ENCODE measurements at regions not wholly inside any gene's neighbourhood (a gene's known extent, or its start where the extent isn't known, plus 50 kb on each side); places are given as distances from the start of the nearest gene placed in this dataset.

DNA sequence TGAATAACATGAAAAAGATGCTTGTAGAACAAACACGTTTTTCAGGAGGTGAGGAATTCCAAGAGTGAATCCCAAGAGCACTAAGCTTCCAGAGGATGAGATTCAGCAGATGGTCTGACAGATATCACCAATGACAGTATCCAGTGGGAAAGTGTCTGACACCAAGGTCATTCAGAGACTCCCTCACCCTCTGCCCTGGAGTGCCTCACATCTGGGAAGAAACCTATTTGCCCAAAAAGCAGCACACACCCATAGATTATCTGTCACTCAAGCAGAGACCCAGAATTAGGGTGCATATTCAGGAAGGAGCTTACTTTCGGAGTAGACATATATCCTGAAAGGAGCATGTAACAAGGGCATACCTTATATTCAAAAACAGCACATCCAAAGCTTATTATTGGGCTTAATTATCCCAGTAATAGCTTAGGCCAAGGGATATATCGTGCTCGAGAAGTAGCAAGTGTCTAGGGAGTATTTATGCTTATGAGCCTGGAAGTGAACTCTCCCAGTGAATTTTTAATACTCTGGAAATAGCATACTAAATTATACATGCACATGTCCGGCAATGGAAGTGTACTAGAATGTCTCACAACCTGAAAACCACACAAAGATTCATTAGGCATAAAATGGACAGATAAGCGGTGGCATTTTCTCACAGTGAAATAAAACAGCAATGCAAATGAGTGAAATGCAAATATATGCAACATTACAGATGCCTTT, 998.1 kb upstream of the TMEM132C start:
- TF ChIP-seq, protein P1, sequence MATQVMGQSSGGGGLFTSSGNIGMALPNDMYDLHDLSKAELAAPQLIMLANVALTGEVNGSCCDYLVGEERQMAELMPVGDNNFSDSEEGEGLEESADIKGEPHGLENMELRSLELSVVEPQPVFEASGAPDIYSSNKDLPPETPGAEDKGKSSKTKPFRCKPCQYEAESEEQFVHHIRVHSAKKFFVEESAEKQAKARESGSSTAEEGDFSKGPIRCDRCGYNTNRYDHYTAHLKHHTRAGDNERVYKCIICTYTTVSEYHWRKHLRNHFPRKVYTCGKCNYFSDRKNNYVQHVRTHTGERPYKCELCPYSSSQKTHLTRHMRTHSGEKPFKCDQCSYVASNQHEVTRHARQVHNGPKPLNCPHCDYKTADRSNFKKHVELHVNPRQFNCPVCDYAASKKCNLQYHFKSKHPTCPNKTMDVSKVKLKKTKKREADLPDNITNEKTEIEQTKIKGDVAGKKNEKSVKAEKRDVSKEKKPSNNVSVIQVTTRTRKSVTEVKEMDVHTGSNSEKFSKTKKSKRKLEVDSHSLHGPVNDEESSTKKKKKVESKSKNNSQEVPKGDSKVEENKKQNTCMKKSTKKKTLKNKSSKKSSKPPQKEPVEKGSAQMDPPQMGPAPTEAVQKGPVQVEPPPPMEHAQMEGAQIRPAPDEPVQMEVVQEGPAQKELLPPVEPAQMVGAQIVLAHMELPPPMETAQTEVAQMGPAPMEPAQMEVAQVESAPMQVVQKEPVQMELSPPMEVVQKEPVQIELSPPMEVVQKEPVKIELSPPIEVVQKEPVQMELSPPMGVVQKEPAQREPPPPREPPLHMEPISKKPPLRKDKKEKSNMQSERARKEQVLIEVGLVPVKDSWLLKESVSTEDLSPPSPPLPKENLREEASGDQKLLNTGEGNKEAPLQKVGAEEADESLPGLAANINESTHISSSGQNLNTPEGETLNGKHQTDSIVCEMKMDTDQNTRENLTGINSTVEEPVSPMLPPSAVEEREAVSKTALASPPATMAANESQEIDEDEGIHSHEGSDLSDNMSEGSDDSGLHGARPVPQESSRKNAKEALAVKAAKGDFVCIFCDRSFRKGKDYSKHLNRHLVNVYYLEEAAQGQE (IDR thresholded peaks at IDR 0.05; ENCODE audit: low read depth) = no peak
- TF ChIP-seq EP300 (IDR thresholded peaks at IDR 0.05; ENCODE audit: borderline replicate concordance) (no peak), FOXM1 (IDR thresholded peaks at IDR 0.05; ENCODE audit: borderline replicate concordance, low read depth) (no peak), NFIC (IDR thresholded peaks at IDR 0.05) (no peak), CEBPB (IDR thresholded peaks at IDR 0.05) (no peak), ZBTB7A (IDR thresholded peaks at IDR 0.05; ENCODE audit: low read depth) (no peak), TAF1 (IDR thresholded peaks at IDR 0.05; ENCODE audit: low read depth) (no peak), TCF12 (IDR thresholded peaks at IDR 0.05; ENCODE audit: low read depth) (no peak), RAD21 (IDR thresholded peaks at IDR 0.05; ENCODE audit: low read depth) (no peak), YY1 (IDR thresholded peaks at IDR 0.05; ENCODE audit: low read depth) (no peak), TEAD4 (IDR thresholded peaks at IDR 0.05) (no peak), EGR1 (IDR thresholded peaks at IDR 0.05) (no peak), CREB1 (IDR thresholded peaks at IDR 0.05; ENCODE audit: low read depth) (no peak)
- TF ChIP-seq, protein P2, sequence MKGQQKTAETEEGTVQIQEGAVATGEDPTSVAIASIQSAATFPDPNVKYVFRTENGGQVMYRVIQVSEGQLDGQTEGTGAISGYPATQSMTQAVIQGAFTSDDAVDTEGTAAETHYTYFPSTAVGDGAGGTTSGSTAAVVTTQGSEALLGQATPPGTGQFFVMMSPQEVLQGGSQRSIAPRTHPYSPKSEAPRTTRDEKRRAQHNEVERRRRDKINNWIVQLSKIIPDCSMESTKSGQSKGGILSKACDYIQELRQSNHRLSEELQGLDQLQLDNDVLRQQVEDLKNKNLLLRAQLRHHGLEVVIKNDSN (IDR thresholded peaks at IDR 0.05) = no peak
- TF ChIP-seq, protein P3, sequence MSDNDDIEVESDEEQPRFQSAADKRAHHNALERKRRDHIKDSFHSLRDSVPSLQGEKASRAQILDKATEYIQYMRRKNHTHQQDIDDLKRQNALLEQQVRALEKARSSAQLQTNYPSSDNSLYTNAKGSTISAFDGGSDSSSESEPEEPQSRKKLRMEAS (IDR thresholded peaks at IDR 0.05) = no peak

DNA sequence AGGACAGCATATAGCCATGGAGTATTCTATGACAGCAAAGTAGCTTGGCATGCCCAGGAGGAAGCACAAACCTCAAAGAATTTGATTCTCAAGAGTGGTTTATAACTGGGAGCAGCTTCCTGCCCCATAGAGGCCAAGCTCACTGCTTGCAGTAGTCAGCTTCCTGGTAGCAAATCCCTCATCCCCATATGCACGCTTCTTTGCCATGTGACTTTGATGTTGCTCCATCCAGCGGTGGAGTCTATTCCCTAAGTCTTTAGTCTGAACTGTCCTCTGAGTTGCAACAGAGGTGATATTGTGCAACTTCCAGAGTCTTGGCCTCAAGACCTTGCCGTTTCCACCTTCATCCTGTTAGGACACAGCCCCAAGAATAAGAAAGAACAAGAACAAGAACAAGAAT, 996.8 kb upstream of the TMEM132C start:
- TF ChIP-seq EP300 (IDR thresholded peaks at IDR 0.05; ENCODE audit: borderline replicate concordance) (no peak), TAF1 (IDR thresholded peaks at IDR 0.05; ENCODE audit: low read depth) (no peak), EGR1 (IDR thresholded peaks at IDR 0.05) (no peak), NFIC (IDR thresholded peaks at IDR 0.05) (no peak), CEBPB (IDR thresholded peaks at IDR 0.05) (no peak), CREB1 (IDR thresholded peaks at IDR 0.05; ENCODE audit: low read depth) (no peak)
- TF ChIP-seq, protein P2 (IDR thresholded peaks at IDR 0.05) = no peak

DNA sequence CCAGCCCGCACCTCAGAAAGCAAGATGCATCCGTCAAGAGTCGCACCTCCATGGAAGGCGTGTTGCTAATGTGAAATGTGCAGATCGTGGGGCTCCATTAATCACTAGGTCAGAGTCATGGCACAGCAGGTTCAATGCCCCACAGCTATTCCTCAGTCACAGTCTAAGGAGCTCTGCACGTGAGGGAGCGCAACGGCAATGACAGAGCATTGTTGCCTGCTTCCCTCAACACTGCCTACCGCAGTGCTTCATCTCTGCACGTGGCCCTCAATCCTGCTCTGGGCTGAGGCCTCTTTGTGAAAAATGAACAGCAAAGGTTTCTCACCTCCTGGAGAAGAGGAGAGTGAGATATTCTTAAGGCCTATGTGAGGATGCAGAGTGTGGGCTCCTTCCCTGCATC, 995.2 kb upstream of the TMEM132C start:
- TF ChIP-seq, protein P3 (IDR thresholded peaks at IDR 0.05) = no peak
- TF ChIP-seq CEBPB (IDR thresholded peaks at IDR 0.05) (no peak), RAD21 (IDR thresholded peaks at IDR 0.05; ENCODE audit: low read depth) (no peak), TAF1 (IDR thresholded peaks at IDR 0.05; ENCODE audit: low read depth) (no peak), ZBTB7A (IDR thresholded peaks at IDR 0.05; ENCODE audit: low read depth) (no peak), EGR1 (IDR thresholded peaks at IDR 0.05) (no peak), TCF12 (IDR thresholded peaks at IDR 0.05; ENCODE audit: low read depth) (no peak), FOXM1 (IDR thresholded peaks at IDR 0.05; ENCODE audit: borderline replicate concordance, low read depth) (no peak), EP300 (IDR thresholded peaks at IDR 0.05; ENCODE audit: borderline replicate concordance) (no peak), CREB1 (IDR thresholded peaks at IDR 0.05; ENCODE audit: low read depth) (no peak), NFIC (IDR thresholded peaks at IDR 0.05) (no peak)
- TF ChIP-seq, protein P2 (IDR thresholded peaks at IDR 0.05) = no peak
- TF ChIP-seq, protein P1 (IDR thresholded peaks at IDR 0.05; ENCODE audit: low read depth) = no peak

DNA sequence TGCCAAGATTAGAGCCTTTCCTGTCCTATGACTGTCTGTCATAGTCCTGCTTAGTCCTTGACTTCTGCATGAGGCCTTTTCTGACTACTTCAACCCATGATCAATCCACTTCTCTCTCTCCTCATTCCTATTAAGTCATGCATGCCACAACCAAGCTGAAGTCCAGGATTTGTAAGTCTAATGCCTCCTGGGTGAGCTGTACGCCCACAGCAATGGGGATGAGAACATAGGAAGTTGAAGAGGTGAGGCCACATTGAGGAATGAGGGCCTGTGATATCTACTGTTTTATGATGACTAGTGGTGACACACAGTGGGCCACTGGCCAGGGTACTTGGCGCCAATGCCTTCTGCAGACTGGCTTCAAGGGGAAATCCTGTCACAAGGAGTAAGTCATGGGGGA, 994.1 kb upstream of the TMEM132C start:
- no peak for TF ChIP-seq TAF1 (IDR thresholded peaks at IDR 0.05; ENCODE audit: low read depth)
- TF ChIP-seq RAD21 (IDR thresholded peaks at IDR 0.05; ENCODE audit: low read depth) = no peak
- TF ChIP-seq TCF12 (IDR thresholded peaks at IDR 0.05; ENCODE audit: low read depth) = no peak
- TF ChIP-seq YY1 (IDR thresholded peaks at IDR 0.05; ENCODE audit: low read depth) = no peak
- TF ChIP-seq NFIC (IDR thresholded peaks at IDR 0.05) = no peak

DNA sequence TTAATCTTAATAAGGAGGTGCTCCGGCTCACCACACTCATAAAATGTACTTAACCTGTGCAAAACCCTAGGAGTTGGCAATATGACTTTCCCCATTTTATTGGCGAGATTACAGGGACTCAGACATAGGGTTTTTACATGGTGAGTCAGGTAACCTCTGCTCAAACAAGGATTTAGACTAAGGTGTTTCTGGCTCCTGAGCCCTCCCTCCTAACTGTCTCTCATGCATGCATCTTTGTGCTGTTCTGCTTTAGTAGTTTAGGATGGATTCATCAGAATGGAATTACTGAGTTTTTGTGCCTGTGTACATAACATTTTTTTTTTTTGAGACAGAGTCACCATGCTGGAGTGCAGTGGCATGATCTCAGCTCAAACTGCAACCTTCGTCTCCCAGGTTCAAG, 993.3 kb upstream of the TMEM132C start:
- no peak for TF ChIP-seq TEAD4 (IDR thresholded peaks at IDR 0.05)
- TF ChIP-seq, protein P2 (IDR thresholded peaks at IDR 0.05) = no peak
- no peak for TF ChIP-seq EGR1 (IDR thresholded peaks at IDR 0.05)
- TF ChIP-seq, protein P3 (IDR thresholded peaks at IDR 0.05) = no peak
- TF ChIP-seq CEBPB (IDR thresholded peaks at IDR 0.05) = no peak
- TF ChIP-seq YY1 (IDR thresholded peaks at IDR 0.05; ENCODE audit: low read depth) = no peak
- TF ChIP-seq, protein P1 (IDR thresholded peaks at IDR 0.05; ENCODE audit: low read depth) = no peak
- no peak for TF ChIP-seq NFIC (IDR thresholded peaks at IDR 0.05)
- no peak for TF ChIP-seq RAD21 (IDR thresholded peaks at IDR 0.05; ENCODE audit: low read depth)
- no peak for TF ChIP-seq CREB1 (IDR thresholded peaks at IDR 0.05; ENCODE audit: low read depth)
- no peak for TF ChIP-seq TAF1 (IDR thresholded peaks at IDR 0.05; ENCODE audit: low read depth)
- no peak for TF ChIP-seq EP300 (IDR thresholded peaks at IDR 0.05; ENCODE audit: borderline replicate concordance)
- TF ChIP-seq FOXM1 (IDR thresholded peaks at IDR 0.05; ENCODE audit: borderline replicate concordance, low read depth) = no peak
- no peak for TF ChIP-seq TCF12 (IDR thresholded peaks at IDR 0.05; ENCODE audit: low read depth)
- TF ChIP-seq ZBTB7A (IDR thresholded peaks at IDR 0.05; ENCODE audit: low read depth) = no peak
